HG03139 (cell line): ENCODE measurements at regions not wholly inside any gene's neighbourhood (a gene's known extent, or its start where the extent isn't known, plus 50 kb on each side); places are given as distances from the start of the nearest gene placed in this dataset.
"Not testable (repeated sequence)": the region's sequence is repeated elsewhere in the genome, so short reads cannot be mapped to it uniquely, and the experiment has no call there.

Experiments used
- ATAC-seq: cut with Tn5 transposase; IDR thresholded peaks from one replicate; pipeline ENCODE4 v1.9.1; 2021; ENCODE audit not compliant: unreplicated experiment

DNA sequence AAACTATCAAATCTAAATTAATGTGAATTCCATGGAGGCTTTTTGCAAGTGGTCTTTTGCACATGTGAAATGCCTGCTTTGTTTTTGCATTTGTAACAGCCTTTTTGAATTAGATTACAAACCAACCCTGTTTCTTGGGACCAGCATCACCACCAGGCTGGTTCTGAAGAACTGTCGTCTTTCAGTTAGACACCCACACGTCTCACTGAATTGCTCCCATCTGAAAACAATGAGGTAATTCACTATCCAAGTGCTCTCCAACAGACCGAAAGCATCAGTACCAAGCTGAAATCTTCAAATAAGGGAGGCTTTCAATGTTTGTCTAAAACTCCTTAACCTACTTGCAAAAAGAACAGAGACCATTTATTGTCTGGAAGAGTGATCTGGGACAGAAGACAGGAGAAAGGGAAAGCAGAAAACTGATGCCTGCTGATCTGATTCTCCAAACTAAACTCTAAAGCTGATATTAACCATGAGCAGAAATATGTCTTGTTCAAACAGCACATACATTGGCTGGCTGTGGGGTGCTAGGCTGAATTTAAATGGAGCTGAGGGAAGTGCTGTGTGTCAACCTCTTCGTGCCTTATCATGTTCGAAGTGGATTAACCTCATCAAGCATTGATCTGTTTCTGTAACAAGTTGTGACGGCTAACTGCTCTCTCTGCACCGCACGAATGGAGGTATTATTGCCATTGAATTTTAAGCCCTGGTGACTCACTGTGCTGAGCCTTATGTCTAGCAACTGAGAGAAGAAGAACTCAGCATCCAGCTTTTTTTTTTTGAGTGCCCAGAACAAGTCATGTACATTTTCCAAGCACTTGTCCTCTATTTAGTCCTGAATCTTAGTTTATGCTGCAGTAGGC, 213.7 kb upstream of the P2RY1 start:
- no peak for ATAC-seq

DNA sequence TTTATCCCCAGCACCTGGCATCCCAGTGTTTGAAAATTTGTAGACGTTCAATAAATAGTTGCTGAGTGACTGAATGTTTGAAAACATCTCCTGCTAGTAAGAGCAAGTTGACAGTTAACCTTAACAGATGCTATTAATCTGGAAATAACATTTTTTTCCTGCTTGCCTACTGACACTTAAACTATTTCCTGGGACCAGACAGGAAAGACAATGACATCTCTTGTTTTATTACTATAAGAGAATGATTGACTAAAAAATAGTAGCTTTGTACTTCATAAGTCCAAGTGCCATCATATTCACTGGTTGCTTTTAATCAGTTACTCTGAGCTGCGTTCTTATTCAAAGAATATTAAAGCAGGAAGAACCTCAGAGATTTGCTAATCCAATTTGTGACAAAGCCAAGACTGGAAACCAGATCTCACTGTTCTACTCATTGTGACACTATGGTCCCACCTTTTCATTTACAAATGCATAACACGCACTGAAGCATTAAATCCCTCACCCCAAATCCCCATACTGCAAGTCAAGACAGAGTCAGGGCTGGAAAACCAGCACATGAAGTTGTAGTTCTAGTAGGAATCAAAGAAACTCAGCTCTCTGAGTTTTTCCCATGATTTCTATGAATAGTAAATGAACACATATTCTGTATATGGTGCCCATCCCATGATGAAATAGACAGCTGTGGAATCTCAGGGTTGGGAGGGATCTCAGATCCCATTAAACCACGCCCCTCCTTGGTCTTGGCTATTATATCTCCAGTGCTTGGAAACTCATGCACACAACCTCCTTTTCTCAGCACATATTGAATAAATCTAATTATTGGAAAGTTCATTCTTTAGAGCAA, 212.7 kb upstream of the P2RY1 start:
- ATAC-seq, result no peak

DNA sequence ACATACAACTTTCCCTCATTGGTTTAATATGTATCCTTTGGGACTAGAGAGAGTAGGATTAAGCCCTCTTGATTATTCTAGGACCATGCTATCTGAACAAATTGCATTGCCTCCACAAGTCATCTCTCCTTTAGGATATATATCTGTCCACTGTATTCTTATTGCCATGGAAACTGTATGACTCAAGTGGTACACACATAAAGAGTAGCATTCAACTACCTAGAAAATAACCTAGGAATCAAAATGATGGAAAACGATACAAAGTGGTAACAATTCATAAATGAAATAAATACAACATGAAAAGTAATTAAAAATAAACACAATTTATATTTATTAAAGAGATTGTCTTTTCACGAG, 212.1 kb upstream of the P2RY1 start:
- ATAC-seq, result no peak

DNA sequence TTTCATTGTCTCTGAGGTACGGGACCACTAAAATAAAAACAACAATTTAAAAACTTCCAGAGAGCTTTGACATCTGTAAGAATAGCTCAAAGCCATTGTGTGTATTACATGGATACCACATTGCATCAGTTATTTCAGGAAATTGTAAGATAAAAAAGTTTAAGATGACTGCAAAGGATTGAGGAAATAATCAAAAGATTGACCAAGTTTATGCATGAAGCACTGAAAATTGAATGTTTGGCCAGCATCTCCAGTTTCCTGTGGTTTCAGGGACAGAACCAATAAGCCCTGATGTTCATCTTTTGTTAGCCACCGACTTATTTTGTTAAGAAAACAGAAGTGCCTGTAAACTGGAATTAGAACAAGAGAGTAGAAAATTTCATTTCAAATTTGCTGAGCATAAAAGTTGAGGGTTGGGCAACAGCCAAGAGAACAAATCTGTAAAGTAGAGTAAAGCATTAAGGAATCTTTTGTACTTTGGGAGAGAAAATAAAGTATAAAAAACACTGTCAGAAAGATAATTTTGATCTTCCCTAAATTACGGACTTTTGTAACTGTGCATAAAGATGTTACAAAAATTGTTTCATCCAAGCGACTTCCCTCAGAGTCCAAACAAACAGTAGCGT, 211.5 kb upstream of the P2RY1 start:
- ATAC-seq, result no peak

DNA sequence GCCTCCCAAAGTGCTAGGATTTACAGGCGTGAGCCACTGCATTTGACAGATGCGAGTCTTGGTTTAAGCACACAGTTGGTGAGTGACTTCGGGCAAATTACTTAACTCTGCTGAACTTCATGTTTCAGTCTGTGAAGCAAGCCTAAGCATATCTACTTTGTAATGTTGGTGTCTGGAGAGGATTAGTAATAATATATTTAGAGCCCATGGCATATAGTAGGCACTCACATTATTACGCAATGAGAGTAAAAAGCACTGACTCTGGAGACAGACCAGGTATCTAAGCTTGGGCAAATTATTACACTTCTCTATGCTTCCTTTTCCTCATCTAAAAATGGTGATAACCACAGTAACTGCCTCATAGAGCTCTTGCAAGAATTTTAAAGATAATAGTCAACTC, 208.7 kb upstream of the P2RY1 start:
- no peak for ATAC-seq

DNA sequence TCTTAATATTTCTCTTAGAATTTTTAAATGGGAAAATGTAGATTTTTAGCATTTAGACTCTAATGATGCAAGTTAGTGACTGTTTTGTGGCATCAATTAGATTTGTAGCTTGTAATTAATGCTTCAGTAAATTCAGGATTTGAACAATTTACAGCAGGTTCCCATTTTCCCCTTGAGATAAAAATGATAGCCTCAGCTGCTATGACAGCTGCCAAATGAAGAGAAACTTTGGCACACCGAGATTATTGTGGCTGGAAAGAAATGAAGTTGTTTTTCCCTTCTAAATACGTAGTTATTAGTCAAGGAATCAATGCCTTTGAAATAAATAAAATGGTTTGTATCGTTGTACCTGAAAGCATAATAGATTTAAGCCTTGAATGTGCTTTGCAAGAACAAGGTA, 206.4 kb upstream of the P2RY1 start:
- no peak for ATAC-seq

DNA sequence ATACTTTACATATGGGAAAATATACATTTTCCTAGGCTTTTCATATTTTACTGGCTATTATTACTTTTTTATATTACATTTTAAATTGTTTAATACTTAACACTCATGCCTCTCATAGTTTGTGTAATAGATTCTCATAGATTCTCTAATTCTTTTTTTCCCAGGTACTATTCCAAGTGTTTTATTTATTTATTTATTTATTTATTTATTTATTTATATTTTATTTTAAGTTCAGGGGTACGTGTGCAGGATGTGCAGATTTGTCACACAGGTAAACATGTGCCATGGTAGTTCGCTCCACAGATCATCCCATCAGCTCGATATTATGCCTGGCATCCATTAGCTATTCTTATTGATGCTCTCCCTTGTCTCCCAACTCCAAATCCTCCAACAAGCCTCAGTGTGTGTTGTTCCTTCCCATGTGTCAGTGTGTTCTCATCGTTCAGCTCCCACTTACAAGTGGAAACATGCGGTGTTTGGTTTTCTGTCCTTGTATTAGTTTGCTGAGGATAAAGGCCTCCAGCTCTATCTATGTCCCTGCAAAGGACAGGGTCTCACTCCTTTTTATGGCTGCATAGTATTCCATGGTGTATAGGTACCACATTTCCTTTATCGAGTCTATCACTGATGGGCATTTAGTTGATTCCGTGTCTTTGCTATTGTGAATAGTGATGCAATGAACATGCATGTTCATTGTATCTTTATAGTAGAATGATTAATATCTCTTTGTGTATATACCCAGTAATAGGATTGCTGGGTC, 205.4 kb upstream of the P2RY1 start:
- no peak for ATAC-seq

DNA sequence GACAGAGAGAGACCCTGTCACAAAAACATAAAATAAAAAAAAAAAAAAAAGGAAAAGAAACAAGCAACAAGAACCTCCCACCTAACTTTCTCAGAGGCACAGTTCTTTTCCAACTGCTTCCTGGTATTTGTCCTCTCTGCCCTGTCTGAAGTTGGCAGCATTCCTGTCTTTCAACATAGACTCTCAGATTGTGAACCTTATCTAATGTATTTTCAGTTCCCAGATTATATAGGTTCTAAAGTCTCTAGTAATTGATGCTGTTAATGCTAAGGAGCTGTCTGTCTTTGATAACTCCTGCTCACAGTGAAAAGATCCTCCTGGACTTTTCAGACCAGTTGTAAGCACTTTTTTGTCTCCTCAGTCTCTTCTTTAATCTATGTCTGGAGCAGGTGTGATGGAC, 199.5 kb upstream of the P2RY1 start:
- ATAC-seq, result no peak

DNA sequence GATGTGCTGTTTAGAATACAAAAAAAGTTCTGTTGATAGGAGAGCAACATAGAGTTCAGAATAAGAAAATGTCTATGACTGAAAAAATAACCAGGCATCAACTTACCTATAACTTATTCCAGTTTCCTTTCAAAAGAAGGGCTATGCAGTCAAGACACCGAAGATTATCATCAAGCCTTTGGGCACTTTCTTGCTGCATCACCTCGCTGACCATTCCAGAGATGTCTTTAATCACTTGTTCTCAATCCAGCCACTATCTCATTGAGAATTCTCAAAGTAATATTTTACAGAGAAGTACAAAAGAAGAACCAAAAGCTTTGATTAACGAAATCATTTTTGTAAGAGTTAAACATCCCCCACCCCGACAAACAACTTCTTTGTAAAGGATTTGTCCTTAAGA, 198.3 kb upstream of the P2RY1 start:
- no peak for ATAC-seq

DNA sequence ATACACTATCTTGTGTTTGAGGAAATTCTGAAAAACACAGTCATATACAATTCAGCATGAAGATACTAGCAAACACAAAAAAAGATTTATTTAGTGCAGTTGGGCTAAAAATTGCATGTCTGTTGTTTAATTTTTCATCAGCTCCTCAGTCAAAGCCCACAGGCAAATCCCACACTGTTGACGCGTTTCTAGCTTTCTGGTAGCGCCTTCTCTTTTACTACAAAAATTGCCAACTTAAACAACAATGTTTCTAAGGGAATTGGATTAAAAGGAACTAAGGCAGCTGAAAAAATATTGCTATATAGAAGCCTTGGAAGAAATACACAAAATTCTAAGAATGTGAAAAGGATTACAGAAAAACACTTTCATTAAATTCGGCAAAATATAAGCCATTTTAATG, 196.7 kb upstream of the P2RY1 start:
- ATAC-seq, result no peak

DNA sequence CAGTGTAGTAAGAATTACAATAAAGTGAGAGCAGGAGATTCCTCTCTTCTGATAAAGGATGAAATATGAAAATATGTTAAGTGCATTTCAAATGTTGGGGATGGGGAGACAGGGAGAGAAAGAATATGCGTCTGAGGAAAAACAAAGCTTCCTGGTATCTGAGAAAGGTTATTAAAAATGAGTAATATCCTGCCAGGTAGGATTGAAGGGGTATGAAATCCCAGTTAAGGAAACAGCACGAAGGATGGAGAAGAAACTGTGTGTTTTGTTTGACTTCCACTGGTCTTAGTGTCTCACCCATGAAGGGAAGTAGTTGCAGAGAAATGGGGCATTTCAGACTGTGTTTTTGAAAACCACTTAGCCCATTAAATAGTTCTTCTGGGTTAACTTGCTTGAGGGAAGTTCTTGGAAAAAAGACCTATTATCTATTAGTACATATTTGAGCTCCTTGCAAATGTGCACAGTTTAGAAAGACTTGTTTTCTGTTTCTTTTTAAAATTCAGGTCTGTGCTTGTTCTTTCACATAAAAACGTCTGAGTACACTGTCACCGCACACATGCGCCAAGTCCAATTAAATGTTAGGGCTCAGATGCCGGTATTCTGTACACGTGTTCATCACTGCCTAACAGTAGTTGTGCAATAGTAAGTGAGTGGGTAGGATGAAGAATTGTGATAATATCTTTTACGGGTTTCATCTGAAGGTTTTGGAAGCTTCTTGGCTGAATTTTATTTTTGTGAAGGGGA, 196.1 kb upstream of the P2RY1 start:
- ATAC-seq, result no peak

DNA sequence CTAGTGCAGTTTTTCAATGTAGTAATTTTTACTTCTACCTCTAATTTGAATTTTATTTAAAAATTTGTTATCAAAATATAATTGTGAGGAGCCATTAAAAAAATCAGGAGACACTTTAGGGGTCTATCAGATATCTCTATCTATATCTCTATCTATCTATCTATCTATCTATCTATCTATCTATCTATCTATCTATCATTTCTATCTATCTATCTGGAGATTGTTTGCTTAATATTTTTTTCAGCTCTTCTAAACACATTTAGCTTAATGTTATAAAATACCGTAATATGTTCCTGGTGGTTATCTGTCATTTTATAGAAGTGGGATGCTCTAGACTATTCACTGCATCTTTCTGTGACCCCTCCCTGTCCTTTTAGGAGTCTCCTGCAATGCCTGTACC, 193.7 kb upstream of the P2RY1 start:
- no peak for ATAC-seq

DNA sequence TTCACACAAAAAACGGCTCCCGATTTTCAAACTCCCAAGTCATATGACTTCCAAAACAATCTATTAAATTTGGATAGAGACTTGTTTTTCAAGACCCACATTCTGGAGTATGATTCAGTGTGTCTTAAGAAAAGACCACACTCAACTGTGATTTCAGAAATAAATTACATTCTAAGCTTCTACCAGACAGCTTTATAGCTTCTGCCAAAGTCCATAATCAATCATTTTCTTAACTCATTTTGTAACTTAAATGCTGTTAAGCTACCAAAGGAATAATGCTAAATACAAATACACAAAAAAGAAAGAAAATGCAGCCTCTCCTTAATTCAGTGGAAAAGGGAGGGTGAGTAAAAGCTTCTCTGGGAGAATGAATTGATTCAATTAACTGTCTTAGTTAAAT, 192.3 kb upstream of the P2RY1 start:
- ATAC-seq, result no peak

DNA sequence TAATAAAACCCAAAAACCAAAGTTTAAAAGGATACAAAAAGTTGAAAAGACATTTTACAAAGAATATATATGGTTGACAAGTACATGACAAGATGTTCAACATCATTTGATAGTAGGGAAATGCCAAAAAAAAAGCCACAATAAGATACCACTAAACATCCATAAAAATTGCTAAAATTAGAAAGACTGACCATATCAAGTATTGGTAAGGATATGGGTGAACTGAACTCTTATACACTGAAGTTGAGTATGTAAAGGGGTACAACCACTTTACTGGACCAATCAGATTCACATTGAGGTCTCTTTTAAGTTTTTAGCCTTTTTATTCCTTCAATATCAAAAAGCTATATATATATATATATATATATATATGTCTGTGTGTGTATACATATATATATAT, 190.5 kb upstream of the P2RY1 start:
- no peak for ATAC-seq

DNA sequence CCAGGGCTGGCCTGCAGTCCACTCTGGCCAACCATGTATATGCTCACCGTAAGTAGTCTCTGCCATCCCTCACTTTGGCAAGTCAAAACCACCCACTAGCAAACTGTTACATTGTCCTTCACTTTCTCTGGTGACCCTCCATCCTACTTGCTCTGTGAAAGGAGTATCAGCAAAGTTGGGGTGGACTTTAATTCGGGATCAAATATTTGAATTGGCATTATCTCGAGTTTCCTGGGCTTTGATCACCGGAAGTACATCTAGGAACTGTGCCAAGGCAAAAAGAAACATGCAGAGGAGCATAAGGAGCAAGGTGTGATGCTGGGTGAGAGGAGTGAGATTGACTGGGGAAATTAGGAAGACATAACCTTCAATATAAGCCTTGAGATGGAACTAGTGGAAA, 188.9 kb upstream of the P2RY1 start:
- ATAC-seq, result no peak

DNA sequence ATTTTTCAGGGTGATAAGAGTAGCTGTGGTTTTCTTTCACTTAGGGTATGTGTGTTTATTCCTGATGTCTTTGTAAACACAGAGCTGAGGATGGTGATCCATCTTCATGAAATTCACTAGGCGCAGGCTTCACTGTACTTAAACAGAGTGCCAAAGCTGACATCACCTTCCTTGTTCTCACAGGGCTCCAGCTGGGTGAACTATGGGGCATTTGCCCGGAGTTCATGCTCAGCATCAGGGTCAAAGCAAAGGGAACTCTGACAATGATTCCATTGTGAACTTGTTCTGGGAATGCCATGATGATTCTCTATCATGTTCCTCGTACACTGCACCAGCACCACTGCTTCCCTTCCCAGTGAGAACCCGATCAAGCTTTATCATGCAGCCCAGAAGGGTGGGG, 184.8 kb upstream of the P2RY1 start:
- ATAC-seq, result no peak

DNA sequence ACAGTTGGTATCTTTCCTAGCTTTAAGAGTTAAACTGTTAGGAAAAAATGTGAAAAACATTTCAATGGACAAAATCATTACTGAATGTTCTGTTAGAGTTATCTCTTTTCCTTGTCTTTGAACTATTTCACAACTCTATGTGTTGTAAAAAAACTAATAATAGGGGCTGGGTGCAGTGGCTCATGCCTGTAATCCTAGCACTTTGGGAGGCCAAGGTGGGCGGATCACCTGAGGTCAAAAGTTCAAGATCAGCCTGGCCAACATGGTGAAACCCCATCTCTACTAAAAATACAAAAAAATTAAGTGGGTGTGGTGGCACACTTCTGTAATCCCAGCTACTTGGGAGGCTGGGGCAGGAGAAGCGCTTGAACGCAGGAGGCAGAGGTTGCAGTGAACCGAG, 184.0 kb upstream of the P2RY1 start:
- not testable (repeated sequence) for ATAC-seq

DNA sequence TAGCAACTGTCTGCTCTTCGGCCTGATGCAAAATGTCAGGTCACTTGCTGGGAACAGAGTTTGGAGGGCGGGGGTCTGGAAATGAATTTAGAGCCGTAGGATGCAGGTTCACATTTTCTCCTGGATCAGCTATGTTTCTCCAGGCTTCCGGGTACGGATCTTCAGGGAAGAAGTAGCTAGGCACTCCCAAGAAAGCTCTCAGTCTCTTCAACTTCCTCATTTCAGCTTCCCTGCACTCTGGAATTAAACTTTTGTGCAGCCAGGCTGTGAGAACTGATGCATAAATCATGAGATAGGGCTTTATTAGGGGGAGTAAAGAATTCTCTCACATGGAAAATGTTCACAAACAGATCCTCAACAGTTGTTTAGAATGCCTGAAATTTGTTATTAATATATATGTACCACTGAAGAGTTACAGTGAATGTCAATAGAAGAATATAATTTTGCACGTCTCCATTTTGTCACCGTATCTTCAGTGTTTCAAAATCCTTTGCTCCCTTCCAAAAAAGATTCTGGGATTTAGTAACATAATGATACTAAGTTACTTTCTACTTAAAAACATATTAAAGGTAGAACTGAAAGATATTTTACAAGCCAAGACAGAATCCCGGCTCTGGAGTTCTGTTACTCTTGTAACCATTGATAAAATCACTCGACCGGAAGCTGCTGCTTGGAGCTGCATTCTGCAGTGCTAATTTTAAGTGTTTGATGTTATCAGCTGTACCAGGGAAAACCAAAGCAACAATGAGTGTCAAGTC, 178.5 kb upstream of the P2RY1 start:
- ATAC-seq, result no peak

DNA sequence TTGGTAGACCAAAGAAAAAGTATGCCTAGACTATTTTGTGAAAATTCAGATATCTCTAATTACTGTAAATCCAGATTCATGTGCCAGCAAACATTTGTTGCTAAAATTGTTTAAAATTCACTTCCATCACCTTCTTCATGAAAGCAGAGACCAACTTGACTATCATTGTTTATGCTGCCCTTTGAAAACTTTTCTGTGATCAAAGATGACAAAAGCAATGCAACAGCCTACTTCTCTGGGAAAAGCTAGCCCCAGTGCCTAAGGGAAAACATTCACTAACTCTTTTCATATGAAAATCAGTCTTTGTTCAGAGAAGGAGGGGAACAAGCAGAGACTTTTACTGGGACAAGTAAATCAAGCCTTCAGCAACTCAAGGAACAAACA, 178.0 kb upstream of the P2RY1 start:
- no peak for ATAC-seq
